MCF 10A (cell line): ENCODE measurements at regions not wholly inside any gene's neighbourhood (a gene's known extent, or its start where the extent isn't known, plus 50 kb on each side); places are given as distances from the start of the nearest gene placed in this dataset.
"Not testable (repeated sequence)": the region's sequence is repeated elsewhere in the genome, so short reads cannot be mapped to it uniquely, and the experiment has no call there.

Experiments
- BruUV-seq: library from RNA; stranded (reverse); fragments of 400-500 nt; replicated peaks from 2 replicates; lab custom pipeline; 2021; lab: Mats Ljungman, UMichigan
- CTCF ChIA-PET: fragments of 300-600 bp; sonication (Branson Sonifier 250); formaldehyde crosslinking; extraction: SDS; loops from one replicate; lab custom pipeline; 2021; ENCODE audit warnings: antibody characterized with exemption, inconsistent platforms; lab: Yijun Ruan, JAX
- POLR2A ChIA-PET: fragments of 300-600, 350-650 bp; sonication (Branson Sonifier 250); formaldehyde crosslinking; extraction: SDS; loops from one replicate; lab custom pipeline; 2020; ENCODE audit warnings: antibody characterized with exemption, inconsistent platforms; lab: Yijun Ruan, JAX
- DNase-seq: peaks from one replicate; pipeline ENCODE4 v3.0.0-alpha.2; 2018; ENCODE audit not compliant: unreplicated experiment
- H3K27ac Mint-ChIP-seq: one replicate; pipeline ENCODE4 v1.8.0; 2022; ENCODE audit warnings: mild to moderate bottlenecking, low read depth, mixed read lengths; ENCODE audit not compliant: unreplicated experiment
- H3K27me3 Mint-ChIP-seq: one replicate; pipeline ENCODE4 v1.8.0; 2022; ENCODE audit warnings: mixed read lengths; ENCODE audit not compliant: insufficient read depth, unreplicated experiment
- H3K36me3 Mint-ChIP-seq: one replicate; pipeline ENCODE4 v1.8.0; 2022; ENCODE audit warnings: mild to moderate bottlenecking, moderate library complexity, mixed read lengths; ENCODE audit not compliant: insufficient read depth, unreplicated experiment
- H3K4me1 Mint-ChIP-seq: one replicate; pipeline ENCODE4 v1.8.0; 2022; ENCODE audit warnings: mixed read lengths; ENCODE audit not compliant: insufficient read depth, unreplicated experiment
- H3K4me3 Mint-ChIP-seq: one replicate; pipeline ENCODE4 v1.8.0; 2022; ENCODE audit warnings: mild to moderate bottlenecking, moderate library complexity, mixed read lengths; ENCODE audit not compliant: unreplicated experiment
- H3K9me3 Mint-ChIP-seq: one replicate; pipeline ENCODE4 v1.8.0; 2022; ENCODE audit warnings: mixed read lengths; ENCODE audit not compliant: unreplicated experiment
- intact Hi-C: fragments of 100-400 bp; cut with micrococcal nuclease; formaldehyde crosslinking; loops from 2 replicates; pipeline ENCODE4 v1.14.1; 2022
- TF ChIP-seq, protein P1 (sequence below): fragments of 200-600 bp; IDR thresholded peaks from one replicate; pipeline ENCODE4 v1.8.0; 2022; ENCODE audit warnings: antibody characterized with exemption, mild to moderate bottlenecking; ENCODE audit not compliant: unreplicated experiment

DNA sequence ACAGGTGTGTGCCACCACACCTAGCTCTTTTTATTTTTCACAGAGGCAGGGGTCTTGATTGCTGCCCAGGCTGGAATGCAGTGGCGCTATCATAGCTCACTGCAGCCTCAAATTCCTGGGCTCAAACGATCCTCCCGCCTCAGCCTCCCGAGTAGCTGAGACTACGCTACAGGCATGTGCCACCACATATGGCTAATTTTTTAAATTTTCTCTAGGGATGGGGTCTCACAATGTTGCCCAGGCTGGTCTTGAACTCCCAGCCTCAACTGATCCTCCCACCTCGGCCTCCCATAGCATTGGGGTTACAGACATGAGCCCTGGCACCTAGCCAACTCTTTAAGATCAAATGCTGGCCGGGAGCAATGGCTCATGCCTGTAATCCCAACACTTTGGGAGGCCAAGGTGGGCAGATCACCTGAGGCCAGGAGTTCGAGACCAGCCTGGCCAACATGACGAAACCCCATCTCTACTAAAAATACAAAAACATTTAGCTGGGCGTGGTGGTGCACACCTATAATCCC lies 50.6 kb upstream of the MYL10 start:
- H3K27ac Mint-ChIP-seq, result not testable (repeated sequence)

DNA sequence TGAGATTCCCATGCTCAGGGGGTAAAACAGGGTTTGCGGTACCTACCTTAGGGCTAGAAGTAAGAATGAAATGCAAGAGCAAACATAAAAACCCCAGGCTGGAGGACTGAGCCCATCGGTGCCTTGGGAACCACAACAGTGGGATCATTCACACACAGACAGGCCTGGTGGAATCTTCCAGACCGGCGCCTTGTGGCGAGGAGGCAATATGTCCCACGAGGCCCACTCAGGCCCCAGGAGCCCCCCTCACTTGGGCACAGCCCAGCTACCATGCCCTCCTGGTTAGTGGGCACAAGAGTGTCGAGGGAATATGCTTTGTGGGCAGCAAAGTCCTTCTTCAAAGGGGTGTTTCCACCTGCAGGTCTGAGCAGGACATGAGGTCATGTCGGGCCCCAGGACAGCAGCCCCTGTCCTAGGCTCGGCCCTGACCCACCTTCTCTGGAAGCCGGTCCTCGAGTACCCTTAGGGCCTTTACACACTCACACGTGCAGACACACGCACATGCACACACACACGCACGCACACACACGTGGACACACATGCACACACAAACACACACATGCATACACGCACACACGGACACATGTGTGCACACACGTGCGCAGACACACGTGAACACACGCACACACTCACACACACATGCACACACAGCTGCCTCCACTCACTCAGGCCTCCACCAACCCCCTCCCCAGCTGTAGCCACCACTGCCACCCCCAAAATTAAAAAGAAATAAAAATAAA lies 51.5 kb upstream of the MYL10 start:
- Mint-ChIP-seq H3K9me3 (no peaks in the 10 kb centered on the region), H3K27me3 (no peaks in the 10 kb centered on the region), H3K27ac (no peak overlapping the region), H3K36me3 (no peaks in the 10 kb centered on the region), H3K4me3 (no peak overlapping the region), H3K4me1 (peaks cover 21% of the 10 kb centered on the region)
- TF ChIP-seq, protein P1, sequence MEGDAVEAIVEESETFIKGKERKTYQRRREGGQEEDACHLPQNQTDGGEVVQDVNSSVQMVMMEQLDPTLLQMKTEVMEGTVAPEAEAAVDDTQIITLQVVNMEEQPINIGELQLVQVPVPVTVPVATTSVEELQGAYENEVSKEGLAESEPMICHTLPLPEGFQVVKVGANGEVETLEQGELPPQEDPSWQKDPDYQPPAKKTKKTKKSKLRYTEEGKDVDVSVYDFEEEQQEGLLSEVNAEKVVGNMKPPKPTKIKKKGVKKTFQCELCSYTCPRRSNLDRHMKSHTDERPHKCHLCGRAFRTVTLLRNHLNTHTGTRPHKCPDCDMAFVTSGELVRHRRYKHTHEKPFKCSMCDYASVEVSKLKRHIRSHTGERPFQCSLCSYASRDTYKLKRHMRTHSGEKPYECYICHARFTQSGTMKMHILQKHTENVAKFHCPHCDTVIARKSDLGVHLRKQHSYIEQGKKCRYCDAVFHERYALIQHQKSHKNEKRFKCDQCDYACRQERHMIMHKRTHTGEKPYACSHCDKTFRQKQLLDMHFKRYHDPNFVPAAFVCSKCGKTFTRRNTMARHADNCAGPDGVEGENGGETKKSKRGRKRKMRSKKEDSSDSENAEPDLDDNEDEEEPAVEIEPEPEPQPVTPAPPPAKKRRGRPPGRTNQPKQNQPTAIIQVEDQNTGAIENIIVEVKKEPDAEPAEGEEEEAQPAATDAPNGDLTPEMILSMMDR, result no peak
- no TSS peak for BruUV-seq
- ChIA-PET POLR2A (no interaction called here), CTCF (interaction anchor here (0.5 to 1.4 kb wide), 4 partner anchors 35 to 557 kb away, joined by 3 to 10 read pairs (median 4); no protein-coding TSS in a partner anchor)
- intact Hi-C loops, result loop anchor here (5.0 kb wide), 1 partner anchor 78 kb away; no protein-coding TSS in a partner anchor
- no peak for DNase-seq

More for the DNA sequence above, 50.6 kb upstream of the MYL10 start:
- H3K36me3 Mint-ChIP-seq, POLR2A ChIA-PET, BruUV-seq, H3K9me3 Mint-ChIP-seq, H3K4me3 Mint-ChIP-seq, H3K27me3 Mint-ChIP-seq, DNase-seq: not testable (repeated sequence)
- intact Hi-C loops, result loop anchor here (5.0 kb wide), 1 partner anchor 77 kb away; no protein-coding TSS in a partner anchor
- CTCF ChIA-PET, result interaction anchor here (1.3 to 1.4 kb wide), 2 partner anchors 77 to 135 kb away, joined by 3 to 5 read pairs; no protein-coding TSS in a partner anchor
- H3K4me1 Mint-ChIP-seq, result peaks cover 21% of the 10 kb centered on the region

DNA sequence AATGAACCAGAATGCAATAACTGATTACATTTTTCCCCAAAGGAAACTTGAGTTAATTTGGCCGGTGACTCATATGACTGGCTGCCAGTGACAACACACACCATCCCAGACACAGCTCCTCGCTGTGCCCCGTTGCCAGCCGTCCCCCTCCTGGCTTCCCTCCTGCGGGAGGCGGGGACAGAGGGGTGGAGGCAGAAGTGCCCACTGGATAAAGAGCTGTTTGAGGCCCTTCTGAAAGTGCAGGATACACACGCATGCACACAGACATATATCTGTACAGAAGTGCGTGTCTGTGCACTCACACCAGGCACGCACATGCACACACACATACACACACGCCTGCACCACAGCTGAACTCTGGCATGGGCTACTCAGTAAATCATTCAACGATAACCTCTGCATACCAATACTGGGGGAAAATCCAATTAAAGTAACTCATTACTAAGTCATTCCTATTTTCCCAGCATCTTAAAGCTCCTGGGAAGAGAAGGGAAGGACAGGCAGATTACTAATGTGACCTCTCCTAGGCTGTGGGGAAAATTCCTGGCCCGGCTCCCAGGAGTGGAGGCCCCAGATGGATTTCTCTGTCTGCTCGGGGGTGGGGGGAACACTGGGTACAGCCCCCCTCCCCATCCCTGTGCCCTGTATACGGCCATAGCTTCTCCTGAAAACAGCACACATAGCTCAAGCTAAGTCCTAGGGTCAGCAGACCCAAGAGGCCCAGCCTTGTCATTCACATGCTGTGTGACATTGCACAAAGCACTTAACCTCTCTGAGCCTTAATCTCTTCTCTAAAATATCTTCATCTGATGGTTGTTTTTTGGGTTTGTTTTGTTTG lies 52.3 kb upstream of the MYL10 start:
- H3K4me3 Mint-ChIP-seq, result no peak overlapping the region
- H3K9me3 Mint-ChIP-seq, result no peaks in the 10 kb centered on the region
- DNase-seq, result peak; percentile 89
- BruUV-seq, result no TSS peak
- CTCF ChIA-PET, result interaction anchor here (0.5 to 1.2 kb wide), 8 partner anchors 9 to 556 kb away, joined by 3 to 10 read pairs (median 4); no protein-coding TSS in a partner anchor
- POLR2A ChIA-PET, result no interaction called here
- intact Hi-C loops, result loop anchor here (5.0 kb wide), 1 partner anchor 79 kb away; no protein-coding TSS in a partner anchor
- no peaks in the 10 kb centered on the region for H3K36me3 Mint-ChIP-seq
- no peaks in the 10 kb centered on the region for H3K27me3 Mint-ChIP-seq
- no peak overlapping the region for H3K27ac Mint-ChIP-seq
- TF ChIP-seq, protein P1, result no peak
- H3K4me1 Mint-ChIP-seq, result peaks cover 21% of the 10 kb centered on the region

DNA sequence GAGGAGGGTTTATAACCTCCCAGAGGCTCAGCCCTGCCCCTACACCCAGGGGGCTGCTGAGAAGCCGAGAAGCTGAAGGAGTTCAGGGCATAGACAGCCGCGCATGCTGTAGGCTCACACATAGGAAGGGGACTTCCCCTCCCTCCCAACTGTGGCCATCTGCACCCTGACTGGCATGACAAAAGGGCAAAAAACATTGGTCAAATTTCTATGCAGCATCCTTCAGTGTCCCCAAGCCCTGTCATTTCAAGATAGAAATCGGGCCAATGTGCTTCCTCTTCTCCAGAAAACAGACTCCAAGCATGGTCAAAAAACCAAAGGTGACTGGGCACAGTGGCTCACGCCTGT lies 55.9 kb upstream of the MYL10 start:
- ChIA-PET CTCF (no interaction called here), POLR2A (no interaction called here)
- BruUV-seq, result no TSS peak
- H3K4me3 Mint-ChIP-seq, result no peak overlapping the region
- TF ChIP-seq, protein P1, result no peak
- no peak overlapping the region for H3K27ac Mint-ChIP-seq
- H3K9me3 Mint-ChIP-seq, result no peaks in the 10 kb centered on the region
- H3K36me3 Mint-ChIP-seq, result no peaks in the 10 kb centered on the region
- intact Hi-C loops, result loop anchor here (5.0 kb wide), 1 partner anchor 83 kb away; no protein-coding TSS in a partner anchor
- DNase-seq, result no peak
- peaks cover 15% of the 10 kb centered on the region for H3K4me1 Mint-ChIP-seq
- no peaks in the 10 kb centered on the region for H3K27me3 Mint-ChIP-seq
